Loucy (cell line): ENCODE measurements at regions not wholly inside any gene's neighbourhood (a gene's known extent, or its start where the extent isn't known, plus 50 kb on each side); places are given as distances from the start of the nearest gene placed in this dataset.

ENCODE experiments used
- CTCF ChIP-seq: fragments of 200-600 bp; sonication (generic); conservative IDR thresholded peaks from 2 replicates; pipeline ENCODE4 v1.5.1; 2014; ENCODE audit warnings: mild to moderate bottlenecking, antibody characterized with exemption, low read length
- EZH2phosphoT487 ChIP-seq: fragments of 200-600 bp; IDR thresholded peaks from 2 replicates; pipeline ENCODE4 v1.6.1; 2018; ENCODE audit warnings: antibody characterized with exemption, mild to moderate bottlenecking, moderate library complexity, borderline replicate concordance

- TF ChIP-seq CTCF, result no peak
- TF ChIP-seq EZH2phosphoT487, result no peak
These were observed 503.5 kb upstream of the PITX2 start for GRCh38 chr4:111126340-111126739.
